ENCODE measurements at regions not wholly inside any gene's neighbourhood (a gene's known extent, or its start where the extent isn't known, plus 50 kb on each side); places are given as distances from the start of the nearest gene placed in this dataset.

GRCh38 chr9:99358668-99359067, 136.6 kb downstream of the SEC61B start:
- peak overlapping the region in 2 of 3 donors; percentile 56 to 71 for H3K4me3 ChIP-seq (ENCODE audit: low read length in 3 of 3)
- H3K9me3 ChIP-seq (ENCODE audit: control insufficient read depth in 3 of 3, low read length in 3 of 3), result no peaks in the 10 kb centered on the region
- H3K27me3 ChIP-seq (ENCODE audit: control insufficient read depth in 3 of 3, insufficient read depth in 3 of 3, low read length in 3 of 3), result no peaks in the 10 kb centered on the region
- peak overlapping the region; percentile 98 for H3K27ac ChIP-seq (ENCODE audit: low read depth, low read length)
- peak overlapping the region; percentile 62 to 87 (median 73) for H3K9ac ChIP-seq (ENCODE audit: low read depth in 1 of 3, low read length in 3 of 3)
- peaks cover 52 to 59% (median 56%) of the 10 kb centered on the region in 3 donors for H3K4me1 ChIP-seq (ENCODE audit: control insufficient read depth in 3 of 3, insufficient read depth in 3 of 3, low read length in 3 of 3)
- no peaks in the 10 kb centered on the region for H3K36me3 ChIP-seq (ENCODE audit: control insufficient read depth in 3 of 3, insufficient read depth in 3 of 3, low read length in 3 of 3)

- peak overlapping the region; percentile 62 to 87 (median 73) for H3K9ac ChIP-seq (ENCODE audit: low read depth in 1 of 3, low read length in 3 of 3)
- H3K4me3 ChIP-seq (ENCODE audit: low read length in 3 of 3), result peak overlapping the region; percentile 25 to 71 (median 56)
- no peaks in the 10 kb centered on the region for H3K27me3 ChIP-seq (ENCODE audit: control insufficient read depth in 3 of 3, insufficient read depth in 3 of 3, low read length in 3 of 3)
- no peaks in the 10 kb centered on the region for H3K36me3 ChIP-seq (ENCODE audit: control insufficient read depth in 3 of 3, insufficient read depth in 3 of 3, low read length in 3 of 3)
- no peaks in the 10 kb centered on the region for H3K9me3 ChIP-seq (ENCODE audit: control insufficient read depth in 3 of 3, low read length in 3 of 3)
- H3K27ac ChIP-seq (ENCODE audit: low read depth, low read length), result peak overlapping the region; percentile 98
- H3K4me1 ChIP-seq (ENCODE audit: control insufficient read depth in 3 of 3, insufficient read depth in 3 of 3, low read length in 3 of 3), result peaks cover 50 to 56% (median 54%) of the 10 kb centered on the region in 3 donors
Observed at GRCh38 chr9:99359336-99359735, 137.3 kb downstream of the SEC61B start.

GRCh38 chr9:99360026-99360425, 137.9 kb downstream of the SEC61B start:
- peak overlapping the region; percentile 98 for H3K27ac ChIP-seq (ENCODE audit: low read depth, low read length)
- H3K9ac ChIP-seq (ENCODE audit: low read depth in 1 of 3, low read length in 3 of 3), result peak overlapping the region in 1 of 3 donors; percentile 87
- no peaks in the 10 kb centered on the region for H3K9me3 ChIP-seq (ENCODE audit: control insufficient read depth in 3 of 3, low read length in 3 of 3)
- H3K27me3 ChIP-seq (ENCODE audit: control insufficient read depth in 3 of 3, insufficient read depth in 3 of 3, low read length in 3 of 3), result no peaks in the 10 kb centered on the region
- H3K36me3 ChIP-seq (ENCODE audit: control insufficient read depth in 3 of 3, insufficient read depth in 3 of 3, low read length in 3 of 3), result no peaks in the 10 kb centered on the region
- peak overlapping the region in 1 of 3 donors; percentile 71 for H3K4me3 ChIP-seq (ENCODE audit: low read length in 3 of 3)
- H3K4me1 ChIP-seq (ENCODE audit: control insufficient read depth in 3 of 3, insufficient read depth in 3 of 3, low read length in 3 of 3), result peaks cover 50 to 56% (median 54%) of the 10 kb centered on the region in 3 donors

- Histone ChIP-seq H3K27me3 (ENCODE audit: control insufficient read depth in 3 of 3, insufficient read depth in 3 of 3, low read length in 3 of 3) (no peaks in the 10 kb centered on the region), H3K9me3 (ENCODE audit: control insufficient read depth in 3 of 3, low read length in 3 of 3) (no peaks in the 10 kb centered on the region), H3K4me3 (ENCODE audit: low read length in 3 of 3) (no peak overlapping the region), H3K27ac (ENCODE audit: low read depth, low read length) (no peak overlapping the region), H3K9ac (ENCODE audit: low read depth in 1 of 3, low read length in 3 of 3) (no peak overlapping the region), H3K36me3 (ENCODE audit: control insufficient read depth in 3 of 3, insufficient read depth in 3 of 3, low read length in 3 of 3) (no peaks in the 10 kb centered on the region), H3K4me1 (ENCODE audit: control insufficient read depth in 3 of 3, insufficient read depth in 3 of 3, low read length in 3 of 3) (peaks cover 48 to 59% (median 57%) of the 10 kb centered on the region in 3 donors)
Observed at GRCh38 chr9:99361817-99362216, 139.7 kb downstream of the SEC61B start.

GRCh38 chr9:99362321-99362720, 140.2 kb downstream of the SEC61B start:
- no peak overlapping the region for H3K4me3 ChIP-seq (ENCODE audit: low read length in 3 of 3)
- no peaks in the 10 kb centered on the region for H3K36me3 ChIP-seq (ENCODE audit: control insufficient read depth in 3 of 3, insufficient read depth in 3 of 3, low read length in 3 of 3)
- H3K9me3 ChIP-seq (ENCODE audit: control insufficient read depth in 3 of 3, low read length in 3 of 3), result no peaks in the 10 kb centered on the region
- no peak overlapping the region for H3K27ac ChIP-seq (ENCODE audit: low read depth, low read length)
- no peaks in the 10 kb centered on the region for H3K27me3 ChIP-seq (ENCODE audit: control insufficient read depth in 3 of 3, insufficient read depth in 3 of 3, low read length in 3 of 3)
- H3K9ac ChIP-seq (ENCODE audit: low read depth in 1 of 3, low read length in 3 of 3), result no peak overlapping the region
- peaks cover 49 to 61% (median 59%) of the 10 kb centered on the region in 3 donors for H3K4me1 ChIP-seq (ENCODE audit: control insufficient read depth in 3 of 3, insufficient read depth in 3 of 3, low read length in 3 of 3)

- Histone ChIP-seq H3K4me1 (ENCODE audit: control insufficient read depth in 3 of 3, insufficient read depth in 3 of 3, low read length in 3 of 3) (peaks cover 48 to 62% (median 58%) of the 10 kb centered on the region in 3 donors), H3K36me3 (ENCODE audit: control insufficient read depth in 3 of 3, insufficient read depth in 3 of 3, low read length in 3 of 3) (no peaks in the 10 kb centered on the region), H3K4me3 (ENCODE audit: low read length in 3 of 3) (no peak overlapping the region), H3K9ac (ENCODE audit: low read depth in 1 of 3, low read length in 3 of 3) (no peak overlapping the region), H3K27ac (ENCODE audit: low read depth, low read length) (no peak overlapping the region), H3K9me3 (ENCODE audit: control insufficient read depth in 3 of 3, low read length in 3 of 3) (no peaks in the 10 kb centered on the region), H3K27me3 (ENCODE audit: control insufficient read depth in 3 of 3, insufficient read depth in 3 of 3, low read length in 3 of 3) (no peaks in the 10 kb centered on the region)
Observed at GRCh38 chr9:99363509-99363908, 141.4 kb downstream of the SEC61B start.

GRCh38 chr9:99365233-99365980, 143.3 kb downstream of the SEC61B start:
- Histone ChIP-seq H3K27ac (ENCODE audit: low read depth, low read length) (peak overlapping the region; percentile 95), H3K4me1 (ENCODE audit: control insufficient read depth in 3 of 3, insufficient read depth in 3 of 3, low read length in 3 of 3) (peaks cover 50 to 61% (median 57%) of the 10 kb centered on the region in 3 donors), H3K36me3 (ENCODE audit: control insufficient read depth in 3 of 3, insufficient read depth in 3 of 3, low read length in 3 of 3) (no peaks in the 10 kb centered on the region), H3K9me3 (ENCODE audit: control insufficient read depth in 3 of 3, low read length in 3 of 3) (no peaks in the 10 kb centered on the region), H3K4me3 (ENCODE audit: low read length in 3 of 3) (no peak overlapping the region), H3K27me3 (ENCODE audit: control insufficient read depth in 3 of 3, insufficient read depth in 3 of 3, low read length in 3 of 3) (no peaks in the 10 kb centered on the region), H3K9ac (ENCODE audit: low read depth in 1 of 3, low read length in 3 of 3) (peak overlapping the region in 1 of 3 donors; percentile 47)

- H3K27me3 ChIP-seq (ENCODE audit: control insufficient read depth in 3 of 3, insufficient read depth in 3 of 3, low read length in 3 of 3), result no peaks in the 10 kb centered on the region
- H3K4me3 ChIP-seq (ENCODE audit: low read length in 3 of 3), result peak overlapping the region in 2 of 3 donors; percentile 2 to 42
- peak overlapping the region in 2 of 3 donors; percentile 46 to 76 for H3K9ac ChIP-seq (ENCODE audit: low read depth in 1 of 3, low read length in 3 of 3)
- H3K9me3 ChIP-seq (ENCODE audit: control insufficient read depth in 3 of 3, low read length in 3 of 3), result no peaks in the 10 kb centered on the region
- peaks cover 44 to 56% (median 55%) of the 10 kb centered on the region in 3 donors for H3K4me1 ChIP-seq (ENCODE audit: control insufficient read depth in 3 of 3, insufficient read depth in 3 of 3, low read length in 3 of 3)
- H3K27ac ChIP-seq (ENCODE audit: low read depth, low read length), result peak overlapping the region; percentile 95
- no peaks in the 10 kb centered on the region for H3K36me3 ChIP-seq (ENCODE audit: control insufficient read depth in 3 of 3, insufficient read depth in 3 of 3, low read length in 3 of 3)
Observed at GRCh38 chr9:99366183-99366582, 144.1 kb downstream of the SEC61B start.

GRCh38 chr9:99366621-99367020, 144.5 kb downstream of the SEC61B start:
- Histone ChIP-seq H3K27me3 (ENCODE audit: control insufficient read depth in 3 of 3, insufficient read depth in 3 of 3, low read length in 3 of 3) (no peaks in the 10 kb centered on the region), H3K36me3 (ENCODE audit: control insufficient read depth in 3 of 3, insufficient read depth in 3 of 3, low read length in 3 of 3) (no peaks in the 10 kb centered on the region), H3K4me1 (ENCODE audit: control insufficient read depth in 3 of 3, insufficient read depth in 3 of 3, low read length in 3 of 3) (peaks cover 44 to 55% (median 54%) of the 10 kb centered on the region in 3 donors), H3K9me3 (ENCODE audit: control insufficient read depth in 3 of 3, low read length in 3 of 3) (no peaks in the 10 kb centered on the region), H3K9ac (ENCODE audit: low read depth in 1 of 3, low read length in 3 of 3) (peak overlapping the region in 2 of 3 donors; percentile 46 to 76), H3K27ac (ENCODE audit: low read depth, low read length) (peak overlapping the region; percentile 95), H3K4me3 (ENCODE audit: low read length in 3 of 3) (peak overlapping the region in 2 of 3 donors; percentile 2 to 42)

Data from skeletal muscle tissue (tissue), 3 donors.